Colonic mucosa (tissue), 4 donors: ENCODE measurements at regions not wholly inside any gene's neighbourhood (a gene's known extent, or its start where the extent isn't known, plus 50 kb on each side); places are given as distances from the start of the nearest gene placed in this dataset.
"Not testable (repeated sequence)": the region's sequence is repeated elsewhere in the genome, so short reads cannot be mapped to it uniquely, and the experiment has no call there.

ENCODE experiments used
- DNase-seq: peaks from one replicate; pipeline ENCODE4 v3.0.0-alpha.2; 2020
- H3K27ac ChIP-seq: fragments of 200-600 bp; one replicate; pipeline ENCODE4 v1.8.0; 2021
- H3K27me3 ChIP-seq: fragments of 200-600 bp; one replicate; pipeline ENCODE4 v1.8.0; 2021
- H3K36me3 ChIP-seq: fragments of 200-600 bp; one replicate; pipeline ENCODE4 v1.8.0; 2021
- H3K4me1 ChIP-seq: fragments of 200-600 bp; one replicate; pipeline ENCODE4 v1.8.0; 2021; ENCODE audit warnings: mild to moderate bottlenecking
- H3K4me3 ChIP-seq: fragments of 200-600 bp; one replicate; pipeline ENCODE4 v1.8.0; 2021
- H3K9ac ChIP-seq, 2 donors: one replicate each; pipeline ENCODE4 v1.7.0; 2013; ENCODE audit warnings: control low read depth in 2 of 2, low read depth in 2 of 2, low read length in 2 of 2
- H3K9me3 ChIP-seq: fragments of 200-600 bp; one replicate; pipeline ENCODE4 v1.8.0; 2021
- CTCF ChIP-seq: fragments of 200-600 bp; IDR thresholded peaks from one replicate; pipeline ENCODE4 v1.8.0; 2022; ENCODE audit warnings: antibody characterized with exemption, mild to moderate bottlenecking
- intact Hi-C: fragments of 100-400 bp; cut with DNase I; formaldehyde crosslinking; loops from one replicate; pipeline ENCODE4 v1.14.1; 2022
- donor health status: healthy.
- donor health status: DM: no; HTN: no; CAD: no.
- donor health status: DM: no; HTN: no; CAD: no.

DNA sequence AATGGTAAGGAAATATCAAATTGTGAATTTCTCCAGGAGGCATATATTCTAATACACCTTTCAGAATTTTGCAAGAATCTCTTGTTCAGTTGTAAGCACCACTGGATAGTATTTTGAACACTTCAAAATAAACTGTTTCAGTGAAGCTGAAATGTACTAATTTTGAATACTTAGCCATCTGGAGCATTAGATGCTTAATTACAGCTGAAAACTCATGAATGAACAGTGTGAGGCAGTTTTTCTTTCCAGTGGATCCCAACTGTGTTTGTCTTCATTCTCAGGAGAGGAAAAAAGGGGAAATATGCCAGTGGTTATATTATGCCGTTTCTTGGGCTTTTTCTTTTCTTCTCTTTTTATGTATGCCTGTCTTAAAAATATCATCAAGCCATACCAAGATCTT, 306.0 kb upstream of the SEMA6A start:
- H3K4me3 ChIP-seq = no peak overlapping the region
- DNase-seq = no peak
- H3K27ac ChIP-seq = no peak overlapping the region
- TF ChIP-seq CTCF = no peak
- no peaks in the 10 kb centered on the region for H3K27me3 ChIP-seq
- H3K9ac ChIP-seq = no peak overlapping the region
- no peaks in the 10 kb centered on the region for H3K4me1 ChIP-seq
- H3K9me3 ChIP-seq = no peaks in the 10 kb centered on the region
- intact Hi-C loops = no loop called here
- no peaks in the 10 kb centered on the region for H3K36me3 ChIP-seq

- Histone ChIP-seq H3K9me3 (no peaks in the 10 kb centered on the region), H3K27me3 (no peaks in the 10 kb centered on the region), H3K27ac (no peak overlapping the region), H3K4me1 (no peaks in the 10 kb centered on the region), H3K4me3 (no peak overlapping the region), H3K36me3 (no peaks in the 10 kb centered on the region), H3K9ac (no peak overlapping the region)
- no peak for TF ChIP-seq CTCF
- intact Hi-C loops = no loop called here
- DNase-seq = no peak
Measured at GRCh38 chr5:116880150-116880549, 305.5 kb upstream of the SEMA6A start.

- Histone ChIP-seq H3K4me3 (no peak overlapping the region), H3K36me3 (no peaks in the 10 kb centered on the region), H3K27ac (no peak overlapping the region), H3K27me3 (no peaks in the 10 kb centered on the region), H3K9ac (no peak overlapping the region), H3K4me1 (no peaks in the 10 kb centered on the region), H3K9me3 (no peaks in the 10 kb centered on the region)
- TF ChIP-seq CTCF = no peak
- DNase-seq = no peak
- intact Hi-C loops = no loop called here
Measured at GRCh38 chr5:116876240-116876840, 301.7 kb upstream of the SEMA6A start.

GRCh38 chr5:116872986-116873385, 298.4 kb upstream of the SEMA6A start:
- H3K9ac ChIP-seq = no peak overlapping the region
- intact Hi-C loops = no loop called here
- H3K27me3 ChIP-seq = no peaks in the 10 kb centered on the region
- no peak for DNase-seq
- TF ChIP-seq CTCF = no peak
- H3K27ac ChIP-seq = no peak overlapping the region
- H3K36me3 ChIP-seq = no peaks in the 10 kb centered on the region
- no peak overlapping the region for H3K4me3 ChIP-seq
- no peaks in the 10 kb centered on the region for H3K4me1 ChIP-seq
- no peaks in the 10 kb centered on the region for H3K9me3 ChIP-seq

- Histone ChIP-seq H3K36me3 (no peaks in the 10 kb centered on the region), H3K9me3 (no peaks in the 10 kb centered on the region), H3K4me3 (no peak overlapping the region), H3K9ac (no peak overlapping the region), H3K27ac (no peak overlapping the region), H3K4me1 (no peaks in the 10 kb centered on the region), H3K27me3 (no peaks in the 10 kb centered on the region)
- intact Hi-C loops = no loop called here
- DNase-seq = no peak
- no peak for TF ChIP-seq CTCF
Measured at GRCh38 chr5:116872486-116872885, 297.9 kb upstream of the SEMA6A start.

DNA sequence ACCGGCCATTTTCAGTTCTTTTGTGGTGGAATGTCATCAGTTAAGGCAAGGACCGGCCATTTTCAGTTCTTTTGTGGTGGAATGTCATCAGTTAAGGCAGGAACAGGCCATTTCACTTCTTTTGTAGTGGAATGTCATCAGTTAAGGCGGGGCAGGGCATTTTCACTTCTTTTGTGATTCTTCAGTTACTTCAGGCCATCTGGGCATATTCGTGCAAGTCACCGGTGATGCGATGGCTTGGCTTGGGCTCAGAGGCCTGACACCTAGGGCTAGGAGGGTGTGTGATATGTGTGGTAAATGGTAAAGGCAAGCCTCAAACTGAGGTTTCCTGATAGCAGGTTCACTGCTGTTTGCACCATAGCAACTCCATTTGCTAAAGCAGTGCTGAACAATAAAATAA, 293.2 kb upstream of the SEMA6A start:
- H3K9me3 ChIP-seq, DNase-seq, H3K4me3 ChIP-seq, H3K27ac ChIP-seq, H3K4me1 ChIP-seq, H3K9ac ChIP-seq, intact Hi-C loops, H3K36me3 ChIP-seq, H3K27me3 ChIP-seq: not testable (repeated sequence)
